ENCODE measurements at regions not wholly inside any gene's neighbourhood (a gene's known extent, or its start where the extent isn't known, plus 50 kb on each side); places are given as distances from the start of the nearest gene placed in this dataset.

DNA sequence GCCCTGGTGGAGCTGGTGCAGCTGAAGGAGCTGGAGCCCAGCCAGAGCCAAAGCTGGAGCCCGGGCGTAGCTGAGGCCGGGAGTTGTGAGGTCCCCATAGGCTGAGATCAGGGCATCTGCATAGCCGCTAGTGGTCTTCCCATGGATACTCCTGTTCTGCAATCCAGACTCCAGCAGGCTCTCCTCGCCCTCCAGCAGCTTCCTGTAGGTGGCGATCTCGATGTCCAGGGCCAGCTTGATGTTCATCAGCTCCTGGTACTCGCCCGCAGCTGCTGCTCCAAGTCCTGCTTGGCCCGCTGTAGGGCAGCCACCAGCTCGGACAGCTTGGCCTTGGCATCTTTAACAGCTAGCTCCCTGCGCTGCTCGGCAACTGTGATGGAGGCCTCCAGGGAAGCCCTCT is 966.1 kb downstream of the FSCB start:
- peak; percentile 26; the same call in 1 of the 3 replicates for ATAC-seq
- TF ChIP-seq ZFP30 (CRISPR knock-in tag; IDR thresholded peaks at IDR 0.05), result no peak
- TF ChIP-seq, protein P1, sequence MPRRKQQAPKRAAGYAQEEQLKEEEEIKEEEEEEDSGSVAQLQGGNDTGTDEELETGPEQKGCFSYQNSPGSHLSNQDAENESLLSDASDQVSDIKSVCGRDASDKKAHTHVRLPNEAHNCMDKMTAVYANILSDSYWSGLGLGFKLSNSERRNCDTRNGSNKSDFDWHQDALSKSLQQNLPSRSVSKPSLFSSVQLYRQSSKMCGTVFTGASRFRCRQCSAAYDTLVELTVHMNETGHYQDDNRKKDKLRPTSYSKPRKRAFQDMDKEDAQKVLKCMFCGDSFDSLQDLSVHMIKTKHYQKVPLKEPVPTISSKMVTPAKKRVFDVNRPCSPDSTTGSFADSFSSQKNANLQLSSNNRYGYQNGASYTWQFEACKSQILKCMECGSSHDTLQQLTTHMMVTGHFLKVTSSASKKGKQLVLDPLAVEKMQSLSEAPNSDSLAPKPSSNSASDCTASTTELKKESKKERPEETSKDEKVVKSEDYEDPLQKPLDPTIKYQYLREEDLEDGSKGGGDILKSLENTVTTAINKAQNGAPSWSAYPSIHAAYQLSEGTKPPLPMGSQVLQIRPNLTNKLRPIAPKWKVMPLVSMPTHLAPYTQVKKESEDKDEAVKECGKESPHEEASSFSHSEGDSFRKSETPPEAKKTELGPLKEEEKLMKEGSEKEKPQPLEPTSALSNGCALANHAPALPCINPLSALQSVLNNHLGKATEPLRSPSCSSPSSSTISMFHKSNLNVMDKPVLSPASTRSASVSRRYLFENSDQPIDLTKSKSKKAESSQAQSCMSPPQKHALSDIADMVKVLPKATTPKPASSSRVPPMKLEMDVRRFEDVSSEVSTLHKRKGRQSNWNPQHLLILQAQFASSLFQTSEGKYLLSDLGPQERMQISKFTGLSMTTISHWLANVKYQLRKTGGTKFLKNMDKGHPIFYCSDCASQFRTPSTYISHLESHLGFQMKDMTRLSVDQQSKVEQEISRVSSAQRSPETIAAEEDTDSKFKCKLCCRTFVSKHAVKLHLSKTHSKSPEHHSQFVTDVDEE (CRISPR knock-in tag; IDR thresholded peaks at IDR 0.05), result no peak

DNA sequence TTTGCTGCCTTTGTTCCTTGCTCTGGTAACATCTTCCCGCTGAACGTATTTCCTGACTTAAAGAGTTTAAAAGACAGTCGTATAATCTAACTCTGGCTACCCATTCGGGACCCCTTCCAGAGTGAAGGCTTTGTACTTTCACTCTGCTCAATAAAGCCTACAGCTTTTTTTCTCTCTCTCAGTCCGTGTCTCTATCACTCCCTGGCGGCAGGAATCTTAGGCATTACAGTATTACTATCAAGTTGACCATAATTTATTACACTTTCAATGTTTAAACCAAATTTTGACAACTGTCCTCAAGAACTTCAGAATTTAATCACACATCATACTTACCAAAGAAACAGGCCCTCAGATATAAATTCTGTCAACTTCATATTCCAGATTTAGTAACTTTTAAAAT is 967.9 kb downstream of the FSCB start:
- ATAC-seq, result peak; percentile 66; the same call in 2 of the 3 replicates
- TF ChIP-seq, protein P1 (CRISPR knock-in tag; IDR thresholded peaks at IDR 0.05), result no peak
- TF ChIP-seq BACH2 (CRISPR knock-in tag; IDR thresholded peaks at IDR 0.05; ENCODE audit: borderline replicate concordance), result no peak
- TF ChIP-seq CSRNP3 (CRISPR knock-in tag; IDR thresholded peaks at IDR 0.05), result no peak
- TF ChIP-seq ZFP30 (CRISPR knock-in tag; IDR thresholded peaks at IDR 0.05), result no peak
- TF ChIP-seq GLIS3 (CRISPR knock-in tag; IDR thresholded peaks at IDR 0.05), result no peak
- no peak for TF ChIP-seq OSR1 (CRISPR knock-in tag; IDR thresholded peaks at IDR 0.05)
- TF ChIP-seq ZNF70 (CRISPR knock-in tag; IDR thresholded peaks at IDR 0.05), result no peak
- TF ChIP-seq TOX (CRISPR knock-in tag; IDR thresholded peaks at IDR 0.05; ENCODE audit: borderline replicate concordance), result no peak
- no peak for TF ChIP-seq TCF4 (CRISPR knock-in tag; IDR thresholded peaks at IDR 0.05; ENCODE audit: borderline replicate concordance)
- TF ChIP-seq, protein P2, sequence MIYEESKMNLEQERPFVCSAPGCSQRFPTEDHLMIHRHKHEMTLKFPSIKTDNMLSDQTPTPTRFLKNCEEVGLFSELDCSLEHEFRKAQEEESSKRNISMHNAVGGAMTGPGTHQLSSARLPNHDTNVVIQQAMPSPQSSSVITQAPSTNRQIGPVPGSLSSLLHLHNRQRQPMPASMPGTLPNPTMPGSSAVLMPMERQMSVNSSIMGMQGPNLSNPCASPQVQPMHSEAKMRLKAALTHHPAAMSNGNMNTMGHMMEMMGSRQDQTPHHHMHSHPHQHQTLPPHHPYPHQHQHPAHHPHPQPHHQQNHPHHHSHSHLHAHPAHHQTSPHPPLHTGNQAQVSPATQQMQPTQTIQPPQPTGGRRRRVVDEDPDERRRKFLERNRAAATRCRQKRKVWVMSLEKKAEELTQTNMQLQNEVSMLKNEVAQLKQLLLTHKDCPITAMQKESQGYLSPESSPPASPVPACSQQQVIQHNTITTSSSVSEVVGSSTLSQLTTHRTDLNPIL (CRISPR knock-in tag; IDR thresholded peaks at IDR 0.05; ENCODE audit: low read depth), result no peak
- TF ChIP-seq ZC3H10 (CRISPR knock-in tag; IDR thresholded peaks at IDR 0.05), result no peak
- TF ChIP-seq ARNTL (CRISPR knock-in tag; IDR thresholded peaks at IDR 0.05; ENCODE audit: borderline replicate concordance, low read depth), result no peak
- TF ChIP-seq PPARA (CRISPR knock-in tag; IDR thresholded peaks at IDR 0.05; ENCODE audit: borderline replicate concordance), result no peak
- TF ChIP-seq SNAI2 (CRISPR knock-in tag; IDR thresholded peaks at IDR 0.05), result no peak

- ATAC-seq, result no peak
- TF ChIP-seq, protein P3, sequence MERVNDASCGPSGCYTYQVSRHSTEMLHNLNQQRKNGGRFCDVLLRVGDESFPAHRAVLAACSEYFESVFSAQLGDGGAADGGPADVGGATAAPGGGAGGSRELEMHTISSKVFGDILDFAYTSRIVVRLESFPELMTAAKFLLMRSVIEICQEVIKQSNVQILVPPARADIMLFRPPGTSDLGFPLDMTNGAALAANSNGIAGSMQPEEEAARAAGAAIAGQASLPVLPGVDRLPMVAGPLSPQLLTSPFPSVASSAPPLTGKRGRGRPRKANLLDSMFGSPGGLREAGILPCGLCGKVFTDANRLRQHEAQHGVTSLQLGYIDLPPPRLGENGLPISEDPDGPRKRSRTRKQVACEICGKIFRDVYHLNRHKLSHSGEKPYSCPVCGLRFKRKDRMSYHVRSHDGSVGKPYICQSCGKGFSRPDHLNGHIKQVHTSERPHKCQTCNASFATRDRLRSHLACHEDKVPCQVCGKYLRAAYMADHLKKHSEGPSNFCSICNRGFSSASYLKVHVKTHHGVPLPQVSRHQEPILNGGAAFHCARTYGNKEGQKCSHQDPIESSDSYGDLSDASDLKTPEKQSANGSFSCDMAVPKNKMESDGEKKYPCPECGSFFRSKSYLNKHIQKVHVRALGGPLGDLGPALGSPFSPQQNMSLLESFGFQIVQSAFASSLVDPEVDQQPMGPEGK (CRISPR knock-in tag; IDR thresholded peaks at IDR 0.05; ENCODE audit: borderline replicate concordance), result no peak
- TF ChIP-seq ZNF8 (CRISPR knock-in tag; IDR thresholded peaks at IDR 0.05) (no peak), ESRRG (CRISPR knock-in tag; IDR thresholded peaks at IDR 0.05) (no peak), SNAI2 (CRISPR knock-in tag; IDR thresholded peaks at IDR 0.05) (no peak), ISL1 (CRISPR knock-in tag; IDR thresholded peaks at IDR 0.05) (no peak), CSRNP3 (CRISPR knock-in tag; IDR thresholded peaks at IDR 0.05) (no peak), BACH2 (CRISPR knock-in tag; IDR thresholded peaks at IDR 0.05; ENCODE audit: borderline replicate concordance) (no peak)
These were observed 971.7 kb downstream of the FSCB start for GRCh38 chr14:43535231-43535838.
